ENCODE measurements at regions not wholly inside any gene's neighbourhood (a gene's known extent, or its start where the extent isn't known, plus 50 kb on each side); places are given as distances from the start of the nearest gene placed in this dataset.

DNA sequence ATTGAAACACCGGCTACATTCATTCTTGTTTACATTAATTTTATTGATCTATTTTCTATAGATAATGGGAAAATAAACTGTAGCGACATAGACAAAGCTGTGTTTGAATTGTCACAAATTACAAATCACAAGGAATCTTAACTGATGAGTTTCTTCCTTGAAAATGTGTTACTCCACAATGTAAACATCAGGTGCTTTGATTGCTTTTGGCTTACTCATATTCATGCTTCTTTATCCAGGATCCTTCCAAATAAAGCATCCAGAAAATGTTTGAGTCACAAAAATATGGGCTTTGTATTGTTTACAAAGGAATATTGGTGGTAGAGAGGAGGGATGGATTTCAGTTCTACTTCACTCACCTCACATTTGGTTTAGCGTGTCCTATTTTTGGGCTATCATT, 64.0 kb downstream of the BMP2 start:
- DNase-seq = no peak

DNA sequence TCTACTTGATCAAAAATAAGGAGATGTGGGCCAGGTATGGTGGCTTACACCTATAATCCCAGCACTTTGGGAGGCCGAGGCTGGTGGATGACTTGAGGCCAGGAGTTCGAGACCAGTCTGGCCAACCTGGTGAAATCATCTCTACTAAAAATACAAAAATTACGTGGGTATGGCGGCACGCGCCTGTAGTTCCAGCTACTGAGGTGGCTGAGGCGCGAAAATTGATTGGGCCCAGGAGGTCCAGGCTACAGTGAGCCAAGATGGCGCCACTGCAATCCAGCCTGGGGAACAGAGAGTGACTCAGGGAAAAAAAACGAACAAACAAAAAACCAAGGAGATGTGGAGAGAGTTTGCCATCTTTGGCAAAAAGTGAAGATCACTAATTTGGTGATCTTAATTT, 65.3 kb downstream of the BMP2 start:
- no peak for DNase-seq

DNA sequence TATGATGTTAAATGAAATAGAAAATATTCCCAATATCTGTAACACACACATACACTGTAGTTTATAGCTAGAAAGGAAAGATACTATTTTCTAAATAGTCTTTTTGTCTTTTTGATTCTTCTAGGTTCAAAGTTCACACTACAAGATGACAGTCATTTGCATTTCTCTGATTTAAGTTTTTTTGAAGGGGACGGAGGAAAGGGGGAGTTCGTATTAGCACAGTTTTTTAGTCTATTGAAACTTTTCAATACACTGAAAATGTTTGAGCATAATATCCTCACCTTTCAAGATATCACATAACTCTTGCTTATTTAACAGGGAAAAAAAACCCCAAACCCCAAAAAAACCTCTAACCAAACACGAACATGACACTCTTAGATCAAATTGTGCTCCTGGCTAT, 68.1 kb downstream of the BMP2 start:
- DNase-seq = no peak

DNA sequence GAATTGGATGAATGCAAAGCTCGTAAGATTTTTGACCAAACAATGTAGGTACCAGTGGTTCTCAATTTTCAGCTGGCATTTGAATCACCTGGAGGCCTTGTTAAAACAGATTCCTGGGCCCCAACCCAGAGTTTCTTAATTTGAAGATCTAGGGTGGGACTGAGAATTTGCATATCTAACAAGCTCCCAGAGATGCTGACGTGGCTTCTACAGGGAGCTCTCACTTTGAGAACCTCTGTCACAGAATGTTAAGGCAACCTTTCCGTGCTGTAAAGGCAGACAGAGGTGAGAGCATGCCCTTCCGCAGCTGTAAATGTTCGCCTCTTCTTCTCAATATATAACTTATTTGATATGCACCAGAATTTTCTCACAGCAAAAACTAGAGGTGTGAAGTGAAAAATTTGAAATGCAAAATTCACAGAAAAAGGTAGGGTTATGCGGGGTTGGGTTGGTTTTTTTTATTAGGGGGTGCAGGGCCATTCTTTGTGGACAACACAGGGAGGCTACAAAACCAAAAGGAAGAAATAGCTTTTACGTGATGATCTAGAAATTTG, 69.4 kb downstream of the BMP2 start:
- DNase-seq = no peak

DNA sequence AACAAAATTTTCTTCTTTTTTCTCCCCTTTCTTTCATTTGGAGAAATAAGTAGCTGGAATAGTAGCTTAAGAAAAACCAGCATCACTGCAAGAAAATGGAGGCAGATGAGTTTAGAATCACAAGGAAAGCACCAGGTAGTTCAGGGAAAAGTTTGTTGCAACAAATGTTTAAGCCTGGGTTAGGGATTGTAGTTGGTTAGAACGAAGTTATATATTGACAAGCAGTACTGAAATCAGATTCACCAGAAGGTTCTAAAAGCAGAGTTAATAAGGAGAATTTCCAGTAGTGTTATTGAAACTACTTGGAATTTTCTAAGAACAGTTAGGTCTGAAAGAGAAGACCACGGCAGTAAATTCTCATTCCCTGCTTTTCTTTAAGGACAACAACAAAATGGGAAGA, 70.2 kb downstream of the BMP2 start:
- no peak for DNase-seq

DNA sequence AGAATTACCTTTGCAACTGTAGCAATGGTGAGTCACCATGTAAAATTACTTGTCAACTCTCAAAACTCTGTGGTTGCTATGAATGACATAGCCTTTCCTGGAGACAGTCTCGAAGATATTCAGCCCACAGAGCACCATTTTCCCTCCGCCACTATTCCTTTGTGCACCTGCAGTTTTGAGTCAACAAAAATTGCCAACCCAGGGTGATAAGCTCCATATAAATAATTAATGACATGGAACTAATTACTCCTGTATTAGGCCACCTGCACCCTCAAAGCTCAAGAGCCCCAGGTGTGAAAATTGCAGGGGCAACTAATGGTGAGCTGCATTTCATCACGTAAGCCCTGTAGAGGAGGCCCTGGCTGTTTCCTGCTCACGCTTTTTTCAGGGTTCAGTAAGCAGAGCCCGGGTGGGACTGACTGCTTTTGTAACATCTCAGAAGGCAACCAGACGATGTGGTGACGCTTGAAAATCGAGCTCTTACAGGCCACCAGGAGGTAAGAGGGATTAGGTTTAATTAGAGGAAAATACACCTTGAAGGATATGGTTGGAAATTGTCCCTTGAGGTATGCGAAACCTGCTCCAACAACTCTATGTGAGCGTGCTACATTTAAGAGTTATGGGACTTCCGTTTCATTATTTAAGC, 70.8 kb downstream of the BMP2 start:
- DNase-seq = no peak

DNA sequence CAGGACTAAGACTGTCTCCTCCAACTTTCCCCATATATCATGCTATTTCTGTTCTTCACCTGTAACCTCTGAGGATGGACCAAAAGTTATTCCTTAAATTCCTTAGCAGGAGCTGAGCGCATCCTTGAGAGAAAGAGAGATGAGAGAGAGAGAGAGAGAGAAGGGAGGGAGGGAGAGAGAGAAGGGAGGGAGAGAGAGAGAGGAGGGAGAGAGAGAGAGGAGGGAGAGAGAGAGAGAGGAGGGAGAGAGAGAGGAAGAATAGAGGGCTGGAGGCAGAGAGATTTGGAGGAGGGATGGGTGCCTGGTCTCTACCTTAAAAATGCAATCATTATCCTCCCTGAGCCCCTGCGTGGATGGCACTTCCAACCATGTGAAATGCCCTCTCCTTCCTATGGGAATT, 73.6 kb downstream of the BMP2 start:
- no peak for DNase-seq

DNA sequence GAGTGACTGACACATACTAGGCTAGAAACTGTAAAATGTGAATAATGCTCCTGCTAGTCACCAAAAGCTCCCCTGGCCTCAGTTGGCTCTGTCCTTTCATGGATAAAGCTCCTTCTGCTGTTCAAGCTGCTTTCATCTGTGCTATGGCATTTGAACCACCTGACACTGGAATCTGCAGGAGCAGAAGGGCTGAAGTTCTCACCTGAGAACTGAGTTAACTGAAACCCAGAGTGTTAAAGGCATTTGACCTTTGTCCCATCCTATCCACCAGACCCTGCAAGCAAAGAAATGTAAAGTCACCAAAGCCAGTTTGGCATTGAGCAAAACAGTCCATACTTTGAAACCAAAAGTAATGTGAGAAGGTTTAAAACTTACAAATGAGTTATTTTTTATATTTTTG, 77.7 kb downstream of the BMP2 start:
- DNase-seq = no peak

DNA sequence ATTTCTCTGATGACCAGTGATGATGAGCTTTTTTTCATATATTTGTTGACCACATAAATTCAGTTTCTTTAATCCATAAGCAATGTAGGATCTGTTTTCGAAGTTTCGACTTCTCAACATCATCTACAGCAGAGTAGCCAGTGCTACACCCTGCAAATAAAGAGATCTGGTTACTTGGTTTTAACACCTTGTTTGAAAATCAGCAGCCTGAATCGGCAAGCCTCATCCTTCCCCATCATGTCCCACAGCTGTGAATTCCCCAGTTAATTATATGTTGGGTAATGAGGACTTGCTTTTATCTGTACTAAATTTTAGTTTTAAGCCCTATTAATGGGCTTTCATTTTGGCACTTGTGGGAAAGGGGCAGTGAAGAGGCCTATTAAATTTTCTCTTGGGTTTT, 80.6 kb downstream of the BMP2 start:
- no peak for DNase-seq

DNA sequence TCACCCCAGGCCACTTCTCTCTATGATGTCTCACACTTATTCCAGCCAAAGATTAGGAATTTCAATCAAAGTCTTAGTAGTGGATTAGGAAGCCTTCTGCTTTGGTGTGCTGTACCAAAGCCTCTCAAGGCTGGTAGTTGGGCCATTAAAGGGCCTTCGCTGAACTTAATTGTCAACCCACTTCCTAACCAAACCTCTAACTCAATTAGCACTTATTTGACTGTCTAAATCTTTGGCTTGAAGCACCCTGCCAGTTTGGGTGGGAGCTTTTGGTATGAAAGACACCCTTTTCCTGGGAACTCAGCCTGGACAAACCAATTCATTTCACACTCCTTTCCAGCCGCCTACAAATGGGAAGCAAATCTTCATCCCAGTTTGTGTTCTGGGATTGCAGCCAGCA, 81.5 kb downstream of the BMP2 start:
- no peak for DNase-seq

DNA sequence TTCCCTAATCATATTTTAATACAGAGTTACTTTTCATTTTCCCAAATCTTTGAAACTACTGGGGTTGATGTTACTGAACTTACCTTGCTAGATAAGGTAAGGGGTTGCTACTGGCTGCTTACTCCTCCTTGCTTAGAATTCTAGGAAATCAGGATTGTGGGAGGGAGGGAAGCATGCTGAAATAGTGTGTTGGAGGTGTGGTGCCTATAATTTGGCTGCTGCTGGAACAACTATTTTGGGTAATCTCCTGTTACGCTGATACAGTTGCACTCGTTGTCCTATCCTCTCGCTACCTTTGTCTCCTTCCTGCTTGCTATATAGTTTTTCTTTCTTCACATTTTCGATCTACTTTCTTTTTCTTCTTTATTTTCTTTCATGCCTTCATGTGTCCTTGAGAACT, 83.7 kb downstream of the BMP2 start:
- no peak for DNase-seq

DNA sequence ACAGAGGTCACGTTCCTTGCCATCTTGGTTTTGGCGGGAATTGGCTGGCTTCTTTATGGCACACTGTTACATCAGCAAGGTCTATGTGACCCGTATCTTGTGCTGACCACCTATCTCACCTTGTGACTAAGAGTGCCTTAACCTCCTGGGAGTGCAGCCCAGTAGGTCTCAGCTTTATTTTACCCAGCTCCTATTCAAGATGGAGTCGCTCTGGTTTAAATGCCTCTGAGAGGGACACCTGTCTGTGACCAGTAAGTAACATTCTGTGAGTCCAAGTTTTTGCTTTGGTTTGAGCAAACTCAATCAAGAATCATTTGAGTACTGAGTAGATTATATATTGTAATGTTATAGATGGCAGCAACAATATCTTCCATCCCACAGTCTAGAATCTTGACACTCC, 85.0 kb downstream of the BMP2 start:
- DNase-seq = no peak

DNA sequence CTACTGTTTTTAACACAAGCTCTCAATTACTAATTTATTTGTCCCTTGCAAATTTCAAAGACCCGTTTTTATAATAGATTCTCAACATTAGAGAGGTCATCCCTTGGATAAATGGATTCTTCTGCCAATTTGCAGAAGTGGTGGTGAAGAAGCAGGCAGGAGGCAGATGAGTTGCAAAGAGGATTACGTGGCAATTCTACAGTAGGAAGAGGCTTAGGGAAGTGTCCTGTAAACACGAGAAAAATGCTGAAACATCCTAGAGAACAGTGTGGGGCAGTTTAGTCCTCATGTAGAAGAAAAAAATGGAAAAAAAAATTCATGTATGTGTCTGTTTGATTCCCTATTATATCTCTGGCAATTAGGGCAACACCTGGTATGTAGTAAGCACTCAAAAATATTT, 87.6 kb downstream of the BMP2 start:
- no peak for DNase-seq

DNA sequence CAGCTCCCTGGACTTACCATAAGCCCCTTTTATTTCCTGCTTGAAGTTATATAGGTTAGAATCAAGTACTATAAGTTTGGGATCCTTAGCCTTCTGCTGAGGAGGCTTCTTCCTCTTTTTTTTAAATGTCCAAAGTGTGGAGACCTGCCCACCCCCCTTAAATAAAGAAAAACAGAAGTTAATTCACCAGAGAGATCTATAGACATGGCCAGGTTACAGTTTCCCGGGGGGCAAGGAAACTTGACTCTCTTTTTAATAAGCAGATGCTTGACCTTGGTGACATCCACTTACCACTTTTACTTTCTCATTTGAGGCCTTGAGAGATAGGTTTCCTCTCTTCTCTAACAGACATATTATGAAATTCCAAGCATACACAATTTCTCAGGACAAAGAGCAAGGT, 88.3 kb downstream of the BMP2 start:
- DNase-seq = no peak

DNA sequence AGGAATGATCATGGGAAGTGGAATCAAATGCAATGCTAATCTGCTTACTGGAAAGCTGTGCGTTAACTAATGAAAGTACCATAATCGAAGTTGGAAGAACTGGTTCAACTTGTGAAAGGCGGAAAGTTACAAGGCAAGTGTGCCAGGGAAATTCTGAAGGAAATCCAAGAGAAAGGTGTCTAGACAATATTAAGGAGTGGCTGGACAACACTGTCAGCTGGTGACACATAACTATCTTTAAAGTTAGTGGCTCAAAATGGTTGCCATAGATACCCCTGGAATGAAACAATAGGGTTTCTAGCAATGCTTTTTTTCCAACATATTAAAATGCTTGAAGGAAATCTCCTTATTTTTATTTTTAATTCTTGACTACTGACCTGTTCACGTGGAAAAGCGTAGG, 90.4 kb downstream of the BMP2 start:
- DNase-seq = no peak

DNA sequence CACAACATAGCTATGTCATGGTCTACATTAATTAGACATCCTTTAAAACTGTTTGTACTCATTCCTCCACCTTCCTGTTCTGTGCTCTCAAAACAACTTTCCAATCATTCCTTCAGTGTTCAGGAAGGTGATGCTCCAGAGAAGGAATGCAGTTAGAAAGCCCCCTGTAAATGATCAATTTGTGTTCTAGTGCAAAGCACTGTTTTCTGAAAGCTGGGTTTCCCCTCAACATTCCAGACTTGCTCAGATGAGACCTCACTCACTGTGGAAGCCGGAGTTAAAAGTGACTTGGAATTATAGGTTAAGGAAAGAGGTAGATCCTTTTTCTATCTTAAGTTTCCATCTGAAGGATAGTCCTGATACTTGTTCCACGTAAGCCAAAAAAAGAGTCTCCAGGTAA, 95.9 kb downstream of the BMP2 start:
- no peak for DNase-seq

DNA sequence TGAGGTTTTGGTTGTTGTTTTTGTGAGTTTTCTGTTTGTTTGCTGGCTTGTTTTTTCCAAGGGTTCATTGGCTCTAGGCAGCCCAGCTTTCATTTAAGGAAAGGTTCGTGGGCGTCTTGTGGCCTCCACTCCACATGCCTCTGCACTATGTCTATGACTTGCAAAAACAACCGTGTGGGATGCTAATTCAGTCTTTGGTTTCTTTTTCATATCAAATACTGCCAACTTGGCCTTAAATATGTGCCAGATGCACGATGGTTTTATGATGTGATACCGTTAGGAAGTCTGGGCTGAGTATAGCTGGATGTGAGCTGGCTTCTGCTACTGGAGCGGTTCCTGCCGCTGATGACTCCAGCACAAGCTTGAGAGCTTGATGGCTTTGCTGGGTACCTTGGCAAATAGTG, 96.3 kb downstream of the BMP2 start:
- DNase-seq = no peak

DNA sequence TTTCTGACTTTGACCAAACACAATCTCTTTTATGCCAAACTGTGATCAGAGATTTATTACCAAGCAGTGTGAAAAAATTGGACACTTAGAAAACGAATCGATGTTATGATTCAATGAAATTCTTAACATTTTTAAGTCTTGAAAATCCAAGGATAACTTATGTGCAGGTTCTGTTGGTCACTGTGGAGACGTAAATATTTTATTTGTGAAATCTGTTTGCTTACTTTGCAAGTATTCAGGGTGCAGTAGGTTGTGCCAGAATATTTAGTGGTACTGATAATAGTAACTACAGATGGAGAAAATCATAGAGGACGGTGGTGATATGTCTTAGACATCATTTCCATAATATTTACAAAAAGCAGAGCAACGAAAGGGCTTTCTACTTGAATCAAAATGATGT, 97.3 kb downstream of the BMP2 start:
- no peak for DNase-seq

DNA sequence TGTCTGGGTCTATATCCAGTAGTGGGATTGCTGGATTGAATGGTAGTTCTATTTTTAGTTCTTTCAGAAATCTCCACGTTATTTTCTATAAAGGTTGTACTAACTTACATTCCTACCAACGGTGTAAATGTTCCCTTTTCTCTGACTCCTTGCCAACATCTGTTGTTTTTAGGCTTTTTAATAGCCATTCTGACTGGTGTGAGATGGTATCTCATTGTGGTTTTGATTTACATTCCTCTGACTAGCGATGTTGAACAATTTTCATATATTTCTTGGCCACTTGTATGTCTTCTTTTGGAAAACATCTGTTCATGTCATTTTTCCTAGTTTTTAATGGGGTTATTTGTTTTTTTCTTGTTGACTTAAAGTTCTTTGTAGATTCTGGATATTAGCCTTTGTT, 99.3 kb downstream of the BMP2 start:
- DNase-seq = no peak

DNA sequence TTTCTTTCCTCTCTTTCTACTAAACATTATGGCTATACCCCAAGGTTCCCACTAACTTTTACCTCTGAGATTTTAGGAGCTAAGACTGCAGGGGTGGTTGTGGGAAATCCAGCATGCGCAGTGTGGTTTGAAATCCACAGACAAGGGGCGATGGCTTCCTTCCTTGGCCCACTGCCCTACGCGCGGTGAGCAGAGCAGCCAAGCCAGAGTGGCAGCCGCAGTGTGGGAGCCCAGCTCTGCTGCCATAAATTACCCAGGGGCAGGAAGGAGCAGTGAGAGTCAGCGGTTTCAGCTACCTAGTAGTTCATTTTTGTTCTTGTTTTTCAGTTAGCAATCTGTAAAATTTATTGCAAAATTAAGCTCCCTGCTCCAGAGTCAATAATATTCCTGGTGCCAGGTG, 101.4 kb downstream of the BMP2 start:
- no peak for DNase-seq

DNA sequence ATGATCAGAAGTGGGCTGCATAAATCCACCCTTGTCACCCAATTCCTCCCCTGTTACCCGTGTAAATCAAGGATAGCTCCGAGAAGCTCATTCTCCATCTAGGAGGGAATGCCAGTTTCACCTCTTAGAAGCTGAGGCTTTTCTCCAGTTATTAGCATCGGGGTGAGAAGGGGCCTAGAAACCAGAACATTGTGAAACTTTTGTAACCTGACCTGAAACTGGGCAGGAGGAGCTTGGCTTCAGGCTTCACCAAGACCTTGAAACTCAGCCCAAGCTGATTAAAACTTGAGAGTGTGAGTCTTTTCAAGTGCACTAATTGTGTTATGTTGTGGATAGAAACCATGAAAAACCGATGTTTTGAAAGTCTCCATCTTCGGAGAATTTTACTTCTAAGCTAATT, 103.1 kb downstream of the BMP2 start:
- no peak for DNase-seq

DNA sequence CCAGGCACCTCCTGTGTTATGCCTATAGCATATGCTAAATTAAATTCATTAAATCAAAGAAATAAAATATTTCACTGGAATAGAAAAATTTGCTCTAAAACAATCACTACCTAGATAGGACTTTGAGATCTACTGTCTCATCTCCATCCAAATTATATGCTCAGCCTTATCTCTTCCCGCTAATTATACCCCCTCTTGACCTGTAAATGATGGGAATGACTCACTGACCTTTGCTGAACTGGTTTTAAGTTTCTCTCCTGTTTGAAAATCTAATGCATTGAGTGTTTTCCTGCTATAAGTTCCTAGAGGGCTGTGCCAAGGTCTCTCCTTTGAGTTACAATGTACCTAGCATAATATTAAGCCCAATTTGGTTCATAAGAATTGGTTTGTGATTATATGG, 110.1 kb downstream of the BMP2 start:
- no peak for DNase-seq

DNA sequence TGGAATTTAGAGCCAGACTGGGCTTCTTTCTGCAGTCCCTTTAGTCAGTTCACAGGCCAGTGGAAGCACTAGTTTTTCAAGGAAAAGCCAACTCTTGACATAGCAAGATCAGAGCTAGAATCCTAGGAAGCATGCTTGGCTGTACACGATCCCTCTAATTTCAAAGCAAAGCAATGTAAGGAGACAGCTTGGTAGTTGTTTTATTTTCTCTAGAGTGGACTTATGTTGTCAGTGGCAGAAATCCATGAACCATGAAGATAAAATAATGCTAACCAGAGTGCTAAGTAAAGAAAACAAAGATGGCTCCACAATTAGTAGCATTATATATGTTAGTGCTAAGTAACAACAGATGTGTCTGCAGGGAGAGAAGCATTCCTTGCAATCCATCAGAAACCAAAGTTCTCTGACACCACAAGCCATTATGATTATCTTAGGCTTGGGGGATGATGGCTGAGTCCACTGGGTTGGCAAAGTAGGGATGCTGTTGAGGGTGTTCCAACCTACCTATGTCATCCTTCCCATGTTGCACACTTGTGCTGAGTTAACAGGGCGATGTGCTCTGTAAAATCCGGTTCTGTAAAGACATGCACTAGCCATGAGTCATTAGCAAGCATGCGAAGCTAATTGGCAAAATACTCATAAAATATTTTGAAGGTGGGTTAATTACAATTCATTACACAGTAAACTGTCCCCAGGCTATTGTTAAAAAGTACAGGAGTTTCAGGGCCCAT, 115.2 kb downstream of the BMP2 start:
- no peak for DNase-seq

DNA sequence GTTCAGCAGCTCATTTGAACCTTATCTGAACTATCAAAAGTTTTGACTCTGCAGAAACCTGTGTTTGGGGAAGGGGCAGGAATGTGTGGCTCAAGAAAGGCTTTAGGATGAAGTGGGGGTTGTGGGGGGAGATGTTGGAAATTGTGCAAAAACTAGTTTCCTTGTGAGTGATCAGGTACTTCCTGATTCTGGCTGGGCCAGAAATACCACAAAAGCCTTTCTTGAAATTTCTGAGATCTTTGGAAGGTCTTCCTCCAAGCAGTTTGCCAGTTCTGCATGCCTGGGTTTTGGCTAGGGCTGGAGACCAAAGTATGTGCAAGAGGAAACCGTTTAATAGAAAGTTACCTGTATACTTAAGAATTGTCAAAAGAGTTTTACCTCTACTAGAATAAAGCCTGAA, 116.6 kb downstream of the BMP2 start:
- no peak for DNase-seq
